ENCODE measurements at regions not wholly inside any gene's neighbourhood (a gene's known extent, or its start where the extent isn't known, plus 50 kb on each side); places are given as distances from the start of the nearest gene placed in this dataset.

- POLR2A ChIA-PET: interaction anchor here (0.6 kb wide), 1 partner anchor 225 kb away, joined by 5 read pairs; no protein-coding TSS in a partner anchor
- Histone ChIP-seq H3K27ac (ENCODE audit: low read depth, low read length) (no peak overlapping the region), H3K9me3 (ENCODE audit: control insufficient read depth, insufficient read depth, low read length) (no peaks in the 10 kb centered on the region), H3K4me3 (ENCODE audit: low read depth, low read length) (no peak overlapping the region), H3K27me3 (ENCODE audit: control insufficient read depth, insufficient read depth, low read length) (no peaks in the 10 kb centered on the region)
- CTCF ChIA-PET: interaction anchor here (1.0 to 1.6 kb wide), 2 partner anchors 18 to 383 kb away, joined by 4 to 8 read pairs; no protein-coding TSS in a partner anchor
- TF ChIP-seq CTCF (IDR thresholded peaks at IDR 0.05; ENCODE audit: low read depth, low read length): no peak
- DNase-seq (ENCODE audit: low read depth, low spot score): peak; percentile 72
Observed at GRCh38 chr11:122038543-122038942, 77.5 kb downstream of the BLID start.

GRCh38 chr11:122037911-122038310 lies 78.1 kb downstream of the BLID start:
- Histone ChIP-seq H3K9me3 (ENCODE audit: control insufficient read depth, insufficient read depth, low read length) (no peaks in the 10 kb centered on the region), H3K27me3 (ENCODE audit: control insufficient read depth, insufficient read depth, low read length) (no peaks in the 10 kb centered on the region), H3K27ac (ENCODE audit: low read depth, low read length) (peak overlapping the region; percentile 58), H3K4me3 (ENCODE audit: low read depth, low read length) (no peak overlapping the region)
- POLR2A ChIA-PET: no interaction called here
- no peak for TF ChIP-seq CTCF (IDR thresholded peaks at IDR 0.05; ENCODE audit: low read depth, low read length)
- CTCF ChIA-PET: no interaction called here
- DNase-seq (ENCODE audit: low read depth, low spot score): no peak

- no peak for DNase-seq (ENCODE audit: low read depth, low spot score)
- no peak for TF ChIP-seq CTCF (IDR thresholded peaks at IDR 0.05; ENCODE audit: low read depth, low read length)
- ChIA-PET CTCF (interaction anchor here (0.5 to 0.8 kb wide), 3 partner anchors 170 to 589 kb away, joined by 3 to 7 read pairs (median 3); no protein-coding TSS in a partner anchor), POLR2A (interaction anchor here (0.7 kb wide), 1 partner anchor 384 kb away, joined by 3 read pairs; no protein-coding TSS in a partner anchor)
- Histone ChIP-seq H3K4me3 (ENCODE audit: low read depth, low read length) (no peak overlapping the region), H3K27me3 (ENCODE audit: control insufficient read depth, insufficient read depth, low read length) (no peaks in the 10 kb centered on the region), H3K27ac (ENCODE audit: low read depth, low read length) (peak overlapping the region; percentile 63), H3K9me3 (ENCODE audit: control insufficient read depth, insufficient read depth, low read length) (no peaks in the 10 kb centered on the region)
Observed at GRCh38 chr11:122036493-122036892, 79.5 kb downstream of the BLID start.

- Histone ChIP-seq H3K4me3 (ENCODE audit: low read depth, low read length) (no peak overlapping the region), H3K9me3 (ENCODE audit: control insufficient read depth, insufficient read depth, low read length) (no peaks in the 10 kb centered on the region), H3K27ac (ENCODE audit: low read depth, low read length) (peak overlapping the region; percentile 63), H3K27me3 (ENCODE audit: control insufficient read depth, insufficient read depth, low read length) (no peaks in the 10 kb centered on the region)
- CTCF ChIA-PET: interaction anchor here (0.6 to 1.9 kb wide), 3 partner anchors 169 to 381 kb away, joined by 3 to 6 read pairs (median 3); no protein-coding TSS in a partner anchor
- DNase-seq (ENCODE audit: low read depth, low spot score): peak; percentile 30
- TF ChIP-seq CTCF (IDR thresholded peaks at IDR 0.05; ENCODE audit: low read depth, low read length): no peak
- POLR2A ChIA-PET: interaction anchor here (0.6 to 0.7 kb wide), 2 partner anchors 62 to 384 kb away, joined by 3 read pairs; no protein-coding TSS in a partner anchor
Observed at GRCh38 chr11:122036018-122036417, 80.0 kb downstream of the BLID start.

- DNase-seq (ENCODE audit: low read depth, low spot score): no peak
- TF ChIP-seq CTCF (IDR thresholded peaks at IDR 0.05; ENCODE audit: low read depth, low read length): no peak
- CTCF ChIA-PET: no interaction called here
- Histone ChIP-seq H3K27ac (ENCODE audit: low read depth, low read length) (no peak overlapping the region), H3K9me3 (ENCODE audit: control insufficient read depth, insufficient read depth, low read length) (no peaks in the 10 kb centered on the region), H3K27me3 (ENCODE audit: control insufficient read depth, insufficient read depth, low read length) (no peaks in the 10 kb centered on the region), H3K4me3 (ENCODE audit: low read depth, low read length) (no peak overlapping the region)
- POLR2A ChIA-PET: no interaction called here
Observed at GRCh38 chr11:122033631-122034030, 82.4 kb downstream of the BLID start.
